ENCODE measurements at regions not wholly inside any gene's neighbourhood (a gene's known extent, or its start where the extent isn't known, plus 50 kb on each side); places are given as distances from the start of the nearest gene placed in this dataset.

DNA sequence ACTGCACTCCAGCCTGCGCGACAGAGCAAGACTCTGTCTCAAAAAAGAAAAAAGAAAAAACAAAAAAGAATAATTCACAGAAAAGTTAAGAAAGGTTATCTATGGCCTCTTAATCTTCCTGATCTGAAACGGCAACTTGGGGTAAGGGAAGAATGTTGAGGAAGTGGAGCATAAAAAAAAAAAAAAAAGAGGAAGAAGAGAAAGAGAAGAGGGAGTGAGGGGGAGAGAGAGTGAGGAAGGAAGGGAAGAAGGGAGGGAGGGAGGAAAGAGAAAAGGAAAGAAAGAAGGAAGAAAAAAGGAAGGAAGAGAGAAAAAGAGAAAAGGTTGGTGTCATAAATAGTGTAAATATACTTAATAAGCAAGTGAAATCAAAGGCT is 68.9 kb upstream of the NCOA3 start:
- TF ChIP-seq RAD21 (IDR thresholded peaks at IDR 0.05; ENCODE audit: low read depth): no peak
- no peak for TF ChIP-seq TCF12 (IDR thresholded peaks at IDR 0.05; ENCODE audit: low read depth)
- no peak for TF ChIP-seq CEBPB (IDR thresholded peaks at IDR 0.05)
- TF ChIP-seq, protein P1, sequence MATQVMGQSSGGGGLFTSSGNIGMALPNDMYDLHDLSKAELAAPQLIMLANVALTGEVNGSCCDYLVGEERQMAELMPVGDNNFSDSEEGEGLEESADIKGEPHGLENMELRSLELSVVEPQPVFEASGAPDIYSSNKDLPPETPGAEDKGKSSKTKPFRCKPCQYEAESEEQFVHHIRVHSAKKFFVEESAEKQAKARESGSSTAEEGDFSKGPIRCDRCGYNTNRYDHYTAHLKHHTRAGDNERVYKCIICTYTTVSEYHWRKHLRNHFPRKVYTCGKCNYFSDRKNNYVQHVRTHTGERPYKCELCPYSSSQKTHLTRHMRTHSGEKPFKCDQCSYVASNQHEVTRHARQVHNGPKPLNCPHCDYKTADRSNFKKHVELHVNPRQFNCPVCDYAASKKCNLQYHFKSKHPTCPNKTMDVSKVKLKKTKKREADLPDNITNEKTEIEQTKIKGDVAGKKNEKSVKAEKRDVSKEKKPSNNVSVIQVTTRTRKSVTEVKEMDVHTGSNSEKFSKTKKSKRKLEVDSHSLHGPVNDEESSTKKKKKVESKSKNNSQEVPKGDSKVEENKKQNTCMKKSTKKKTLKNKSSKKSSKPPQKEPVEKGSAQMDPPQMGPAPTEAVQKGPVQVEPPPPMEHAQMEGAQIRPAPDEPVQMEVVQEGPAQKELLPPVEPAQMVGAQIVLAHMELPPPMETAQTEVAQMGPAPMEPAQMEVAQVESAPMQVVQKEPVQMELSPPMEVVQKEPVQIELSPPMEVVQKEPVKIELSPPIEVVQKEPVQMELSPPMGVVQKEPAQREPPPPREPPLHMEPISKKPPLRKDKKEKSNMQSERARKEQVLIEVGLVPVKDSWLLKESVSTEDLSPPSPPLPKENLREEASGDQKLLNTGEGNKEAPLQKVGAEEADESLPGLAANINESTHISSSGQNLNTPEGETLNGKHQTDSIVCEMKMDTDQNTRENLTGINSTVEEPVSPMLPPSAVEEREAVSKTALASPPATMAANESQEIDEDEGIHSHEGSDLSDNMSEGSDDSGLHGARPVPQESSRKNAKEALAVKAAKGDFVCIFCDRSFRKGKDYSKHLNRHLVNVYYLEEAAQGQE (IDR thresholded peaks at IDR 0.05; ENCODE audit: low read depth): no peak
- TF ChIP-seq TAF1 (IDR thresholded peaks at IDR 0.05; ENCODE audit: low read depth): no peak
- TF ChIP-seq, protein P2, sequence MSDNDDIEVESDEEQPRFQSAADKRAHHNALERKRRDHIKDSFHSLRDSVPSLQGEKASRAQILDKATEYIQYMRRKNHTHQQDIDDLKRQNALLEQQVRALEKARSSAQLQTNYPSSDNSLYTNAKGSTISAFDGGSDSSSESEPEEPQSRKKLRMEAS (IDR thresholded peaks at IDR 0.05): no peak
- TF ChIP-seq CREB1 (IDR thresholded peaks at IDR 0.05; ENCODE audit: low read depth): no peak
- no peak for TF ChIP-seq NFIC (IDR thresholded peaks at IDR 0.05)
- no peak for TF ChIP-seq ZBTB7A (IDR thresholded peaks at IDR 0.05; ENCODE audit: low read depth)
